Neuronal stem cell (in vitro differentiated cells): ENCODE measurements at regions not wholly inside any gene's neighbourhood (a gene's known extent, or its start where the extent isn't known, plus 50 kb on each side); places are given as distances from the start of the nearest gene placed in this dataset.

Experiments used
- DNase-seq: peaks from one replicate; pipeline ENCODE4 v3.0.0-alpha.2; 2013; ENCODE audit warnings: low spot score
- H2AFZ ChIP-seq: one replicate; pipeline ENCODE4 v1.6.1; 2013; ENCODE audit warnings: mild to moderate bottlenecking, low read length, inconsistent platforms
- H2AK5ac ChIP-seq: 2 replicates; pipeline ENCODE4 v1.6.1; 2013; ENCODE audit warnings: low read depth, mild to moderate bottlenecking, inconsistent platforms, low read length, moderate library complexity, mixed read lengths
- H2BK120ac ChIP-seq: 2 replicates; pipeline ENCODE4 v1.6.1; 2013; ENCODE audit warnings: low read depth, mild to moderate bottlenecking, inconsistent platforms, low read length, moderate library complexity, mixed read lengths
- H2BK12ac ChIP-seq: one replicate; pipeline ENCODE4 v1.6.1; 2013; ENCODE audit warnings: low read length, inconsistent platforms
- H2BK15ac ChIP-seq: 2 replicates; pipeline ENCODE4 v1.6.1; 2013; ENCODE audit warnings: mild to moderate bottlenecking, low read length, inconsistent platforms, mixed read lengths
- H2BK5ac ChIP-seq: one replicate; pipeline ENCODE4 v1.6.1; 2013; ENCODE audit warnings: inconsistent platforms, mild to moderate bottlenecking, low read length, moderate library complexity
- H3K14ac ChIP-seq: one replicate; pipeline ENCODE4 v1.6.1; 2013; ENCODE audit warnings: low read length, inconsistent platforms
- H3K18ac ChIP-seq: 2 replicates; pipeline ENCODE4 v1.6.1; 2013; ENCODE audit warnings: low read length, inconsistent platforms
- H3K23ac ChIP-seq: 2 replicates; pipeline ENCODE4 v1.6.1; 2013; ENCODE audit warnings: low read depth, mild to moderate bottlenecking, mixed read lengths, low read length, inconsistent platforms; ENCODE audit not compliant: poor library complexity
- H3K27ac ChIP-seq: replicated peaks from 3 replicates; pipeline ENCODE4 v1.5.1; 2013; ENCODE audit warnings: low read length, inconsistent platforms
- H3K27me3 ChIP-seq, 3 experiments: 2 replicates each; pipeline ENCODE4 v1.6.1; 2013; ENCODE audit warnings: low read length in 3 of 3, mild to moderate bottlenecking in 2 of 3, inconsistent platforms in 1 of 3, low read depth in 1 of 3, mixed read lengths in 1 of 3, moderate library complexity in 1 of 3; ENCODE audit not compliant: control insufficient read depth in 3 of 3, insufficient read depth in 3 of 3
- H3K36me3 ChIP-seq, 2 donors: replicated peaks in 1 of 2; 2 replicates each; pipeline ENCODE4 v1.6.1; 2013; ENCODE audit warnings: low read length in 2 of 2; ENCODE audit not compliant: control insufficient read depth in 2 of 2, insufficient read depth in 2 of 2
- H3K4ac ChIP-seq: 2 replicates; pipeline ENCODE4 v1.6.1; 2013; ENCODE audit warnings: inconsistent platforms, mild to moderate bottlenecking, low read length, moderate library complexity
- H3K4me1 ChIP-seq, 2 donors: 1 replicate in 1 of 2; 2 replicates in 1 of 2; pipeline ENCODE4 v1.6.1; 2013; ENCODE audit warnings: low read length in 2 of 2, low read depth in 1 of 2; ENCODE audit not compliant: control insufficient read depth in 2 of 2, insufficient read depth in 1 of 2
- H3K4me2 ChIP-seq: one replicate; pipeline ENCODE4 v1.6.1; 2013; ENCODE audit warnings: mild to moderate bottlenecking, low read length, inconsistent platforms; ENCODE audit not compliant: insufficient read depth, poor library complexity, severe bottlenecking
- H3K4me3 ChIP-seq, 2 donors: 2 replicates each; pipeline ENCODE4 v1.5.1; 2013; ENCODE audit warnings: low read length in 2 of 2, mild to moderate bottlenecking in 2 of 2, inconsistent platforms in 1 of 2, moderate library complexity in 1 of 2
- H3K79me1 ChIP-seq: one replicate; pipeline ENCODE4 v1.6.1; 2013; ENCODE audit warnings: low read depth, mild to moderate bottlenecking, inconsistent platforms, low read length, moderate library complexity
- H3K9ac ChIP-seq: one replicate; pipeline ENCODE4 v1.6.1; 2013; ENCODE audit warnings: mild to moderate bottlenecking, low read depth, low read length, inconsistent platforms; ENCODE audit not compliant: poor library complexity
- H3K9me3 ChIP-seq, 2 donors: replicated peaks in 1 of 2; 2 replicates each; pipeline versions ENCODE3 to v1.6.1; 2013; ENCODE audit warnings: low read length in 2 of 2, mild to moderate bottlenecking in 2 of 2, inconsistent platforms in 1 of 2, low read depth in 1 of 2, mixed read lengths in 1 of 2, moderate library complexity in 1 of 2; ENCODE audit not compliant: control insufficient read depth in 2 of 2, insufficient read depth in 1 of 2
- H4K8ac ChIP-seq: one replicate; pipeline ENCODE4 v1.6.1; 2013; ENCODE audit warnings: low read depth, mild to moderate bottlenecking, inconsistent platforms, low read length, moderate library complexity
- H4K91ac ChIP-seq: one replicate; pipeline ENCODE4 v1.6.1; 2013; ENCODE audit warnings: low read length, low read depth, mild to moderate bottlenecking, inconsistent platforms; ENCODE audit not compliant: poor library complexity
- WGBS, 2 donors: extraction: QIAGEN DNeasy Blood & Tissue Kit; methylation state at CpG; one replicate each; pipeline ENCODE4 v1.1.7; 2013; ENCODE audit warnings: missing lambda C conversion rate in 2 of 2, mixed read lengths in 1 of 2; ENCODE audit not compliant: insufficient read length in 2 of 2, insufficient replicate concordance in 1 of 2; ENCODE audit errors: extremely low coverage in 2 of 2; 5-methylcytosine and 5-hydroxymethylcytosine counted together

DNA sequence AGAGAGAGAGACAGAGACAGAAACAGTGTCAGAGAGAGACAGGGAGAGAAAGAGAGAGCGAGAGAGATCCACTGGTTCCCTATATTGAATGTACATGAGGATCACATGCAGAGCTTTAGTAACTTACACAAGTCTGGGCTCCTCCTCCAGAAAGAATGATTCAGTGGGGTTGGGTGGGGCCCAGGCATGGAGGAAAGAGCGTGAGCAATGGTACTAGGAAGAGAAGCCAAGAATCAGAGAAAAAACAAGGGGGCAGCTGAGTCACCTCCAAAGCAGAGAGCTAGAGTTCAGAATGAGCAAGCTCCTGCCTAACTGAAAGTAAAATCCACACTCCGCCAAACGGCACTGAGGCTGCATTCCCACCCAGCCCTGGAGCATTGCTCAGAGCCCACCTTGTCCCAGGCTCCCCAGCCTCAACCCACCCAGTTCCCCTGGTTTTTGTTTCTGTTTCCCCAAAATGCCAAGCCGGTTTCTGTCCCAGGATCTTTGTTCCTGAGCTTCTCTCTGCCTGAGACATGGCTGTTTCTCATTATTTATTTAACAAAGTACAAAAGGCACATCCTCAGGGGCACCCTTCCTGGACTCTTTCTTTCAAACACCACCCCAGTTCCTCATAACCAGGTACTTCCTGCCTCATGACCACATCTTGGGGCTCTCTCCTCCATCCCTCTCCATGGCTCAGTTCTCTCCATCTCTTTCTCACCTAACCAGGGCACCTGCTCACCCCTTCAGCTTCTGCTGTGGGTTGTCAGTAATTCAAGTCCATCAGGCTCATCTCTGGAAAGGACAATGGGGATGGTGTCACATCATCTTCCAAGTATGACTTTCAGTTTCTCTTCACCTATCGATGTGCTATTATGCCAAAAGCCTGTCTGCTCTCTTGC lies 670.3 kb upstream of the TBX3 start:
- Histone ChIP-seq H3K27ac (no peak overlapping the region), H3K4me1 (no peaks in the 10 kb centered on the region)

DNA sequence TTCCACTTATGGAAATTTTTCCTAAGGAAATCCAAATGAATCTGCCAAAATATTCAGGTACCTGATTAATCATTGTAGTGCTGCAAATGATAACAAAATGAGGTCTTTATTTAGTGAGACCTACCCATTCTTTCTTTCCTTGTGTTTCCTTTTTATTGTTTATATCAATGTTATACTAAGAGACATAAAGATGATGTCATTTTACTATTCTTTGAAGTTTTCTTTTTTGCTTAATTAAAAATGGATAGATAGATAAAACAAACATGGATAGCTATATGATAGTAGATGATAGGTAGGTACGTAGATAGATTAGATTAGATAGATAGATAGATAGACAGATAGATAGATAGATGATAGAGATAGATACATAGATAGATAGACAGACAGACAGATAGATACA lies 669.5 kb upstream of the TBX3 start:
- Histone ChIP-seq H2BK5ac (no peak overlapping the region), H3K9ac (no peak overlapping the region), H2BK12ac (no peak overlapping the region), H3K36me3 (no peaks in the 10 kb centered on the region), H3K27ac (no peak overlapping the region), H2AK5ac (no peak overlapping the region), H3K18ac (no peak overlapping the region), H3K4me2 (no peak overlapping the region), H2BK15ac (no peak overlapping the region), H3K79me1 (no peaks in the 10 kb centered on the region), H3K27me3 (no peaks in the 10 kb centered on the region), H3K4me1 (no peaks in the 10 kb centered on the region), H2BK120ac (no peak overlapping the region), H3K4ac (no peak overlapping the region), H4K91ac (no peak overlapping the region), H4K8ac (no peak overlapping the region), H3K23ac (no peak overlapping the region), H2AFZ (no peak overlapping the region), H3K9me3 (no peaks in the 10 kb centered on the region), H3K4me3 (no peak overlapping the region), H3K14ac (no peak overlapping the region)
- 100% methylated on average over 1 of the region's 1 CpG for WGBS, 2 donors
- no peak for DNase-seq

More for the DNA sequence above, 670.3 kb upstream of the TBX3 start:
- H4K91ac ChIP-seq, result no peak overlapping the region
- no peak overlapping the region for H3K4me3 ChIP-seq
- no peaks in the 10 kb centered on the region for H3K36me3 ChIP-seq
- no peak for DNase-seq
- H3K4me2 ChIP-seq, result no peak overlapping the region
- no peak overlapping the region for H3K23ac ChIP-seq
- H3K4ac ChIP-seq, result no peak overlapping the region
- H3K9ac ChIP-seq, result no peak overlapping the region
- WGBS, 2 donors, result no CpG with 5 or more reads among the region's 6 CpGs
- no peak overlapping the region for H3K14ac ChIP-seq
- H4K8ac ChIP-seq, result no peak overlapping the region
- H3K9me3 ChIP-seq, result no peaks in the 10 kb centered on the region
- no peak overlapping the region for H2AFZ ChIP-seq
- no peaks in the 10 kb centered on the region for H3K27me3 ChIP-seq
- no peaks in the 10 kb centered on the region for H3K79me1 ChIP-seq
- H2BK15ac ChIP-seq, result no peak overlapping the region
- no peak overlapping the region for H2BK120ac ChIP-seq
- H2BK12ac ChIP-seq, result no peak overlapping the region
- H3K18ac ChIP-seq, result peak overlapping the region; percentile 31
- no peak overlapping the region for H2BK5ac ChIP-seq
- no peak overlapping the region for H2AK5ac ChIP-seq

DNA sequence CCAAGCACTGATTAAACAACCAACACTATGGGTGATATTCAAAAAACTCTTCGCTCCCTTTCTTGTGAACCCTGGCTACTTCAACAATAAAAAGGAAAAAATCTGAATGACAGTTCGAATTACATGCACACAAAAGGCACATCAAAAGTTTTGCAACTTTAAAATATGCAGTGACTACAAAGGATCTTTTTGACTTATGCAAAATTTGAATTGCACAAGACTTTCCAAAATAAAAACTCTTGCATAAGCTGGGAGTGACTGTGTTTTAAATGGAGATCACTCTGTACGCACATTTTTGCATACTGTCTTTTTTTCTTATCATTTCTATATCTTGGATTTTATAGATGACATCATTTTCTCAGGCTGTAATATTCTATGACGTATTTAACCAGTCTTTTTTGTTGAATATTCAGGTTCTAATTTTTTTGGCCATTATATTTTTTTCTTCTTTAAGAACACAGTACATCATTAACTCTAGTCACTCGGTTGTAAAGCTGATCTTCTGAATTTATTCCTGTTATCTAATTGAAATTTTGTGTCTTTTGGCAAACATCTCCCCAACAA lies 667.6 kb upstream of the TBX3 start:
- no peak overlapping the region for H2AK5ac ChIP-seq
- no peaks in the 10 kb centered on the region for H3K4me1 ChIP-seq
- no peak overlapping the region for H3K18ac ChIP-seq
- H3K14ac ChIP-seq, result no peak overlapping the region
- H4K8ac ChIP-seq, result no peak overlapping the region
- no peak overlapping the region for H3K4ac ChIP-seq
- no peak overlapping the region for H3K4me3 ChIP-seq
- no CpG with 5 or more reads among the region's 5 CpGs for WGBS, 2 donors
- no peak overlapping the region for H2BK12ac ChIP-seq
- no peaks in the 10 kb centered on the region for H3K27me3 ChIP-seq
- no peak for DNase-seq
- H3K4me2 ChIP-seq, result no peak overlapping the region
- H3K23ac ChIP-seq, result no peak overlapping the region
- no peaks in the 10 kb centered on the region for H3K36me3 ChIP-seq
- no peak overlapping the region for H2BK120ac ChIP-seq
- no peak overlapping the region for H2AFZ ChIP-seq
- H3K9ac ChIP-seq, result no peak overlapping the region
- H2BK15ac ChIP-seq, result no peak overlapping the region
- no peaks in the 10 kb centered on the region for H3K9me3 ChIP-seq
- no peak overlapping the region for H4K91ac ChIP-seq
- H3K79me1 ChIP-seq, result no peaks in the 10 kb centered on the region
- H3K27ac ChIP-seq, result no peak overlapping the region
- H2BK5ac ChIP-seq, result no peak overlapping the region

DNA sequence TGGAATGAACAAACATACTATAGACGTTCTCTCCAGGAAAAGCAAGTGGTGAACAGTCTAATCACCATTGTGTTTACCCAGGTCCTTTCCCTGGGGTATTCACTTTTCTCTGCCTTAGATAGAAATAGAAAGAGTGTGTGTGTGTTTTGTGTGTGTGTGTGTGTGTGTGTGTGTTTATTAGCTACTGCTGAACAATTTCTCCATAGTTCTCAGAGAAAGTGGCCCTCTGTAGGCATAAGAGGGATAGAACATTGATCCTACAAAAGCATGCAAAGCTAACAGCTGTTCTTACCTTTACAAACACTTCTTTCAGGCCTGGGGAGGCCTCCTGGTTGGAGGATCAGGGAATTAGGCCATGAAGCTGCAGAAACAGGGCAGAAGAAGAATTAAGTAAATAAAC lies 665.7 kb upstream of the TBX3 start:
- Histone ChIP-seq H3K23ac (no peak overlapping the region), H2AK5ac (no peak overlapping the region), H4K91ac (no peak overlapping the region), H3K9ac (no peak overlapping the region), H3K27ac (no peak overlapping the region), H2BK5ac (no peak overlapping the region), H2BK15ac (no peak overlapping the region), H3K9me3 (no peaks in the 10 kb centered on the region), H2BK120ac (no peak overlapping the region), H3K18ac (no peak overlapping the region), H3K4ac (no peak overlapping the region), H2AFZ (no peak overlapping the region), H3K14ac (no peak overlapping the region), H3K4me1 (no peaks in the 10 kb centered on the region), H4K8ac (no peak overlapping the region), H3K36me3 (no peaks in the 10 kb centered on the region), H3K79me1 (no peaks in the 10 kb centered on the region), H2BK12ac (no peak overlapping the region), H3K27me3 (no peaks in the 10 kb centered on the region), H3K4me3 (no peak overlapping the region), H3K4me2 (no peak overlapping the region)
- DNase-seq, result no peak
- WGBS, 2 donors, result no CpG with 5 or more reads among the region's 1 CpG
